Activated CD4-positive, alpha-beta T cell treated with anti-CD3 and anti-CD28 coated beads for 1 hour (primary cell): ENCODE measurements at regions not wholly inside any gene's neighbourhood (a gene's known extent, or its start where the extent isn't known, plus 50 kb on each side); places are given as distances from the start of the nearest gene placed in this dataset.

Experiments
- DNase-seq: peaks from one replicate; pipeline ENCODE4 v3.0.0-alpha.2; 2020

DNA sequence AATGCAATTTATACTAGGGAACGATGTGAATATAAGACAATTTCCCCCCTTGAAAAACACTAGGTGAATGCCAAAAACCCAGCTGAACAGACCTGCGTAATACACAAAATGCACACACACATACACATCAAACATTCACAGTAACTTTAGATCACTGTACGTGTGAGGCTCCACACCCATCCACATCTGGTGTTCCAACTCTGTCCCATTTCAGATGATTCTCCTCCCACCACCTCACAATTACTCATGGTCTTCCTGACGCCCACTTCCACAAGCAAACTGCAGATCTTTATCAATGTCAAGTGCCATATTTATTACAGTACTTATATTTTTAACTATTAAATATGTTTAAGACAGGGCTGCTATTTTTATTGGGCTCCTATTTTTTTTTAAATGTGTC is 57.8 kb upstream of the TENM4 start:
- no peak for DNase-seq

DNA sequence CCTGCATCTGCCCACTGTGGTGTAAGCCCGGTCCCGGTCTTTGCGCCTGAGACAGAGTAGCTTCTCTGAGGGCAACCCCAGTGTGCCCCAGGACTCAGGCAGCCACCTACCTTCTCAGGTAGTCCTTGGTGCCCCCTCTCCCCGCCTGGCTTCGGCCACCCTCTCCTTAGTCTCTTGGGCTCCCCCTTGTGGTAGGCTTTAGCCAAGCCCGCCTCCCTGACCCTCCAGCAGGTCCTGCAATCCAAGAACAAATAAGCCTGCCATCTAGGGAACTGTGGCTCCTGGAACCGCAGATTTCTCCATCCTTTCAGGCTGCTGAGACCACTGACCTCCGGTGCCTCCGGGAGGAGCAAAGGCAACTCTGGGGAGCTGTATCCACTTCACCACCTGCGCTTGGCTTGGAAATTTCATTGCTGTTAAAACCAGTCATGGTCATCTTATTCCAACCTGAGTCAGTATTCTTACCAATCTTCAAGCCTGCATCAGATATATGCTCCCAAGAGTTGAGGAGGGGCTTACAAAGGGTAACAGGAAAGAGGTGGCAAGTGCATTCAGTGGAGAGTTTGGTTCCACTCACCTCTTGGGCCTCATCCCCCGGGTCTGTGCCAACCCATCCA is 52.8 kb upstream of the TENM4 start:
- no peak for DNase-seq

DNA sequence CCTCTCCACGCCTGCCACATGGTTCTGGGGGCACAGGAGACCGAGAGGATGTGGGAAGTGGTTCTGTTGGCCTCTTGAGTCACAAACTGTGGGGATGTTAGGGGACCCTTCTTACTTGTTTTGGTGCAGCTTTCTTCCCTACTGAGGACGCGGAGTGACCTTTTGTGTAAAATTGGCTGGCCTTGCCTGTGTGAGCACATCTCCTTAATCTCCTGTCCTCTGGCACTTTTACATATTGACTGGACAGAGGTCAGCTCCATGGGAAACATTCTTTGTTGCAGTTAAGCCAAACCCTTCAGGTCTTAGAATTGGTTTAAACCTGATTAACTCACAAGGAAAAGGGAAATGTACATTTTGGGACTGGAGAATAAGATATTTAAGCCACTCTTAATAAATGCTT is 51.2 kb upstream of the TENM4 start:
- no peak for DNase-seq
